ENCODE measurements at regions not wholly inside any gene's neighbourhood (a gene's known extent, or its start where the extent isn't known, plus 50 kb on each side); places are given as distances from the start of the nearest gene placed in this dataset.

DNA sequence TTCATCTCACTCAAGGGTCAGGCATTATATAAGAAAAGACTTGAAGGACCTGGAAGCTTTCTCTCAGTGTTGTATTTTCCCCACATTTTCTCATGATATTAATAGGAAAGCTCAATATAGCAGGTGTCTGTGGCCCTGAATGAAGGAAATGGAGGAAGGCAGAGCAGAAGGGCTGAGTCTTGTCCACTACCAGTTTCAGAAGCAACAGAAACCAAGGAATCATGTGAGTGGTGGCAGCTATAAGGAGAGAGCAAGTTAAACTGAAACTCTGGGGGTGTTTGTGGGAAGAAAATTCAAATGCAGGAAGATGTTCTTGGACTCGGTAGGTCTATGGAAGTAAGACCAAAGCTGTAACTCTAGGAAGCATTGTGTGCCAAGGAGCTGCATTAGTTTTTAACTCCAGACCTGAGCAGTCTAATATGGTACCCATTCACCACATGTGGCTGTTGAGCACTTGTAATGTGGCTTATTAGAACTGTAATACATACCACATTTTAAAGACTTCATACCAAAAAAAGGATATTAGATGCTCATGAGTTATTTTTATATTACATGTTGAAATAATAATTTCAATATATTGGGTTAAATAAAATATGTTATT lies 278.8 kb upstream of the GADL1 start (continued):
- TF ChIP-seq, protein P1, sequence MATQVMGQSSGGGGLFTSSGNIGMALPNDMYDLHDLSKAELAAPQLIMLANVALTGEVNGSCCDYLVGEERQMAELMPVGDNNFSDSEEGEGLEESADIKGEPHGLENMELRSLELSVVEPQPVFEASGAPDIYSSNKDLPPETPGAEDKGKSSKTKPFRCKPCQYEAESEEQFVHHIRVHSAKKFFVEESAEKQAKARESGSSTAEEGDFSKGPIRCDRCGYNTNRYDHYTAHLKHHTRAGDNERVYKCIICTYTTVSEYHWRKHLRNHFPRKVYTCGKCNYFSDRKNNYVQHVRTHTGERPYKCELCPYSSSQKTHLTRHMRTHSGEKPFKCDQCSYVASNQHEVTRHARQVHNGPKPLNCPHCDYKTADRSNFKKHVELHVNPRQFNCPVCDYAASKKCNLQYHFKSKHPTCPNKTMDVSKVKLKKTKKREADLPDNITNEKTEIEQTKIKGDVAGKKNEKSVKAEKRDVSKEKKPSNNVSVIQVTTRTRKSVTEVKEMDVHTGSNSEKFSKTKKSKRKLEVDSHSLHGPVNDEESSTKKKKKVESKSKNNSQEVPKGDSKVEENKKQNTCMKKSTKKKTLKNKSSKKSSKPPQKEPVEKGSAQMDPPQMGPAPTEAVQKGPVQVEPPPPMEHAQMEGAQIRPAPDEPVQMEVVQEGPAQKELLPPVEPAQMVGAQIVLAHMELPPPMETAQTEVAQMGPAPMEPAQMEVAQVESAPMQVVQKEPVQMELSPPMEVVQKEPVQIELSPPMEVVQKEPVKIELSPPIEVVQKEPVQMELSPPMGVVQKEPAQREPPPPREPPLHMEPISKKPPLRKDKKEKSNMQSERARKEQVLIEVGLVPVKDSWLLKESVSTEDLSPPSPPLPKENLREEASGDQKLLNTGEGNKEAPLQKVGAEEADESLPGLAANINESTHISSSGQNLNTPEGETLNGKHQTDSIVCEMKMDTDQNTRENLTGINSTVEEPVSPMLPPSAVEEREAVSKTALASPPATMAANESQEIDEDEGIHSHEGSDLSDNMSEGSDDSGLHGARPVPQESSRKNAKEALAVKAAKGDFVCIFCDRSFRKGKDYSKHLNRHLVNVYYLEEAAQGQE (IDR thresholded peaks at IDR 0.05; ENCODE audit: unreplicated experiment): no peak
- TF ChIP-seq, protein P2, sequence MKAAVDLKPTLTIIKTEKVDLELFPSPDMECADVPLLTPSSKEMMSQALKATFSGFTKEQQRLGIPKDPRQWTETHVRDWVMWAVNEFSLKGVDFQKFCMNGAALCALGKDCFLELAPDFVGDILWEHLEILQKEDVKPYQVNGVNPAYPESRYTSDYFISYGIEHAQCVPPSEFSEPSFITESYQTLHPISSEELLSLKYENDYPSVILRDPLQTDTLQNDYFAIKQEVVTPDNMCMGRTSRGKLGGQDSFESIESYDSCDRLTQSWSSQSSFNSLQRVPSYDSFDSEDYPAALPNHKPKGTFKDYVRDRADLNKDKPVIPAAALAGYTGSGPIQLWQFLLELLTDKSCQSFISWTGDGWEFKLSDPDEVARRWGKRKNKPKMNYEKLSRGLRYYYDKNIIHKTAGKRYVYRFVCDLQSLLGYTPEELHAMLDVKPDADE (IDR thresholded peaks at IDR 0.05): no peak
- TF ChIP-seq EZH2 (IDR thresholded peaks at IDR 0.05; ENCODE audit: low read depth, unreplicated experiment) (no peak), JUNB (IDR thresholded peaks at IDR 0.05; ENCODE audit: unreplicated experiment) (no peak), NANOG (IDR thresholded peaks at IDR 0.05; ENCODE audit: borderline replicate concordance) (no peak), ZNF331 (CRISPR knock-in tag; IDR thresholded peaks at IDR 0.05; ENCODE audit: low read depth) (no peak), POLR2AphosphoS5 (IDR thresholded peaks at IDR 0.05; ENCODE audit: low read depth) (no peak), CREB1 (CRISPR knock-in tag; IDR thresholded peaks at IDR 0.05; ENCODE audit: low read depth) (no peak), STAT1 (IDR thresholded peaks at IDR 0.05; ENCODE audit: unreplicated experiment) (no peak)

DNA sequence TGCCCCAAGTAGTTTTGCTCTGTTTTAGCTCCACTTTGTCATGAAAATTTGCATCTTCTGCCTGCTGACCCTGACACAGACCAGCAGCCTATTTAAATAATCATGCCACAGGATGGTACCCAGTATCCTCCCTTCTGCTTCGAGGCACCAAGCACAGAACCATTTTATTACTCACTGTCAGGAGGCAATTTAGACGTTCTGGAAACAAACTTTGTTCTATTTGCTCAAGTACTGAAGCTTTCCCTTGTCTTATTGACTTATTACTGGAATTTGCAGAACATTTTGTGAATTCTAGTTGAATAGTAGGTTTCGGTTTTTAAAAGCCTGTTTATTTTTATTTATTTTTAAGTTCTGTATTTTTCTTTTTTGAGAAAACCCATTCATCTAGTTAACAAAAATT lies 279.6 kb upstream of the GADL1 start:
- peaks cover 4% of the 10 kb centered on the region; the same call in 1 of the 2 replicates for H3K9me2 ChIP-seq (ENCODE audit: insufficient read depth)
- H3K27me3 ChIP-seq (ENCODE audit: insufficient read depth): no peaks in the 10 kb centered on the region
- DNase-seq (ENCODE audit: low spot score) (no peak), ATAC-seq (no peak)
- Mint-ChIP-seq H3K27ac (no peak overlapping the region), H3K4me1 (peaks cover 8% of the 10 kb centered on the region; the same call in 2 of the 3 replicates), H3K36me3 (ENCODE audit: low read depth) (no peaks in the 10 kb centered on the region), H3K27me3 (ENCODE audit: insufficient read depth, low read depth, poor library complexity) (no peaks in the 10 kb centered on the region), H3K9me3 (no peaks in the 10 kb centered on the region), H3K4me3 (no peak overlapping the region)
- H4K20me1 ChIP-seq (replicated peaks; ENCODE audit: insufficient read depth): no peaks in the 10 kb centered on the region
- no peak overlapping the region for H3K27ac ChIP-seq (ENCODE audit: low read depth)
- TF ChIP-seq STAT1 (IDR thresholded peaks at IDR 0.05; ENCODE audit: unreplicated experiment) (no peak), ZNF114 (CRISPR knock-in tag; IDR thresholded peaks at IDR 0.05) (no peak), POLR2AphosphoS5 (IDR thresholded peaks at IDR 0.05; ENCODE audit: low read depth) (no peak), JUNB (IDR thresholded peaks at IDR 0.05; ENCODE audit: unreplicated experiment) (no peak), NANOG (IDR thresholded peaks at IDR 0.05; ENCODE audit: borderline replicate concordance) (no peak), EZH2 (IDR thresholded peaks at IDR 0.05; ENCODE audit: low read depth, unreplicated experiment) (no peak)
- TF ChIP-seq, protein P2 (IDR thresholded peaks at IDR 0.05): no peak
- H3K4me3 ChIP-seq: no peak overlapping the region
- H2AFZ ChIP-seq: no peak overlapping the region
- H3K36me3 ChIP-seq (ENCODE audit: insufficient read depth): no peaks in the 10 kb centered on the region
- no peaks in the 10 kb centered on the region for H3K79me2 ChIP-seq (replicated peaks; ENCODE audit: insufficient read depth)
- H3F3A ChIP-seq (replicated peaks; ENCODE audit: low read depth): no peaks in the 10 kb centered on the region
- no peak overlapping the region for H3K4me2 ChIP-seq
- no peaks in the 10 kb centered on the region for H3K4me1 ChIP-seq (ENCODE audit: insufficient read depth)
